K562 (cell line): ENCODE measurements at regions not wholly inside any gene's neighbourhood (a gene's known extent, or its start where the extent isn't known, plus 50 kb on each side); places are given as distances from the start of the nearest gene placed in this dataset.

ENCODE experiments used
- CREB1 ChIP-seq, 2 experiments: sonication (generic) in 1 of 2; formaldehyde crosslinking in 1 of 2; IDR thresholded peaks; 2 replicates each; pipeline versions ENCODE4 v1.6.1 to v1.8.0; 2012 to 2022; ENCODE audit warnings: inconsistent platforms in 1 of 2, mild to moderate bottlenecking in 1 of 2, missing genetic modification reagents in 1 of 2, moderate library complexity in 1 of 2
- ZNF282 ChIP-seq: sonication (generic); formaldehyde crosslinking; IDR thresholded peaks from 2 replicates; pipeline ENCODE4 v1.8.1; 2023; ENCODE audit warnings: missing genetic modification reagents
- TF ChIP-seq, protein P1 (sequence below): sonication (generic); formaldehyde crosslinking; IDR thresholded peaks from 2 replicates; pipeline ENCODE4 v1.8.0; 2022; ENCODE audit warnings: mild to moderate bottlenecking, missing genetic modification reagents
- TF ChIP-seq, protein P2 (sequence below): fragments of 450-650 bp; formaldehyde crosslinking; IDR thresholded peaks from 2 replicates; pipeline ENCODE4 v1.4.0; 2020; ENCODE audit warnings: mild to moderate bottlenecking, mixed read lengths

DNA sequence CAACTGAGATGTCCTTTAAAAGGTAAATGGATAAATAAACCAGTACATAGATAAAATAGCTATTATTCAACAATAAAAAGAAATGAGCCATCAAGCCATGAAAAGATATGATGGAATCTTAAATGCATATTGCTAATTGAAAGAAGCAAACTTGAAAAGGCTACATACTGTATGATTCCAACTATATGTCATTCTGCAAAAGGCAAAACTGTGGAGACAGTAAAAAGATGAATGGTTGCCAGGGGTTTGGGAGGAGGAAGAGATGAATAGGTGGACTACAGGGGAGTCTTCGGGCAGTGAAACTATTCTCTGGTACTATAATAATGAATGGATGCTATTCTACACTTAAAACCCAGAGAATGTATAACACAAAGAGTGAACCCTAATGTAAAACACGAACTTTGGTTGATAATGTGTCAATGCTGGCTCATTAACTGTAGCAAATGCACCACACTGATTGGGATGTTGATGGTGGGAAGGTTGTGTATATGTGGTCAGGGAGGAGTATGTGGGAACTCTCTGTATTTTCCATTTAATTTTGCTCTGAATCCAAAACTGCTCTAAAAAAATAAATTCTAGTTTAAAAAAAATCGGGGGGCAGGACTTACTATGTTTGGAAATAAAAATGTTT, 73.7 kb upstream of the MYCN start (continued):
- TF ChIP-seq, protein P1, sequence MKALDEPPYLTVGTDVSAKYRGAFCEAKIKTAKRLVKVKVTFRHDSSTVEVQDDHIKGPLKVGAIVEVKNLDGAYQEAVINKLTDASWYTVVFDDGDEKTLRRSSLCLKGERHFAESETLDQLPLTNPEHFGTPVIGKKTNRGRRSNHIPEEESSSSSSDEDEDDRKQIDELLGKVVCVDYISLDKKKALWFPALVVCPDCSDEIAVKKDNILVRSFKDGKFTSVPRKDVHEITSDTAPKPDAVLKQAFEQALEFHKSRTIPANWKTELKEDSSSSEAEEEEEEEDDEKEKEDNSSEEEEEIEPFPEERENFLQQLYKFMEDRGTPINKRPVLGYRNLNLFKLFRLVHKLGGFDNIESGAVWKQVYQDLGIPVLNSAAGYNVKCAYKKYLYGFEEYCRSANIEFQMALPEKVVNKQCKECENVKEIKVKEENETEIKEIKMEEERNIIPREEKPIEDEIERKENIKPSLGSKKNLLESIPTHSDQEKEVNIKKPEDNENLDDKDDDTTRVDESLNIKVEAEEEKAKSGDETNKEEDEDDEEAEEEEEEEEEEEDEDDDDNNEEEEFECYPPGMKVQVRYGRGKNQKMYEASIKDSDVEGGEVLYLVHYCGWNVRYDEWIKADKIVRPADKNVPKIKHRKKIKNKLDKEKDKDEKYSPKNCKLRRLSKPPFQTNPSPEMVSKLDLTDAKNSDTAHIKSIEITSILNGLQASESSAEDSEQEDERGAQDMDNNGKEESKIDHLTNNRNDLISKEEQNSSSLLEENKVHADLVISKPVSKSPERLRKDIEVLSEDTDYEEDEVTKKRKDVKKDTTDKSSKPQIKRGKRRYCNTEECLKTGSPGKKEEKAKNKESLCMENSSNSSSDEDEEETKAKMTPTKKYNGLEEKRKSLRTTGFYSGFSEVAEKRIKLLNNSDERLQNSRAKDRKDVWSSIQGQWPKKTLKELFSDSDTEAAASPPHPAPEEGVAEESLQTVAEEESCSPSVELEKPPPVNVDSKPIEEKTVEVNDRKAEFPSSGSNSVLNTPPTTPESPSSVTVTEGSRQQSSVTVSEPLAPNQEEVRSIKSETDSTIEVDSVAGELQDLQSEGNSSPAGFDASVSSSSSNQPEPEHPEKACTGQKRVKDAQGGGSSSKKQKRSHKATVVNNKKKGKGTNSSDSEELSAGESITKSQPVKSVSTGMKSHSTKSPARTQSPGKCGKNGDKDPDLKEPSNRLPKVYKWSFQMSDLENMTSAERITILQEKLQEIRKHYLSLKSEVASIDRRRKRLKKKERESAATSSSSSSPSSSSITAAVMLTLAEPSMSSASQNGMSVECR (CRISPR knock-in tag), result no peak
- TF ChIP-seq ZNF282 (no peak), CREB1 (IDR thresholded peaks at IDR 0.05) (no peak), CREB1 (CRISPR knock-in tag; IDR thresholded peaks at IDR 0.05) (no peak)
- TF ChIP-seq, protein P2, sequence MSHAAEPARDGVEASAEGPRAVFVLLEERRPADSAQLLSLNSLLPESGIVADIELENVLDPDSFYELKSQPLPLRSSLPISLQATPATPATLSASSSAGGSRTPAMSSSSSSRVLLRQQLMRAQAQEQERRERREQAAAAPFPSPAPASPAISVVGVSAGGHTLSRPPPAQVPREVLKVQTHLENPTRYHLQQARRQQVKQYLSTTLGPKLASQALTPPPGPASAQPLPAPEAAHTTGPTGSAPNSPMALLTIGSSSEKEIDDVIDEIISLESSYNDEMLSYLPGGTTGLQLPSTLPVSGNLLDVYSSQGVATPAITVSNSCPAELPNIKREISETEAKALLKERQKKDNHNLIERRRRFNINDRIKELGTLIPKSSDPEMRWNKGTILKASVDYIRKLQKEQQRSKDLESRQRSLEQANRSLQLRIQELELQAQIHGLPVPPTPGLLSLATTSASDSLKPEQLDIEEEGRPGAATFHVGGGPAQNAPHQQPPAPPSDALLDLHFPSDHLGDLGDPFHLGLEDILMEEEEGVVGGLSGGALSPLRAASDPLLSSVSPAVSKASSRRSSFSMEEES, result no peak
- TF ChIP-seq, all 486 proteins: peak for 0
